PFSK-1 (cell line): ENCODE measurements at regions not wholly inside any gene's neighbourhood (a gene's known extent, or its start where the extent isn't known, plus 50 kb on each side); places are given as distances from the start of the nearest gene placed in this dataset.

Experiments
- POLR2AphosphoS5 ChIP-seq: IDR thresholded peaks from 2 replicates; pipeline ENCODE4 v1.6.1; 2012; ENCODE audit warnings: low read depth, mild to moderate bottlenecking, control low read depth, low read length, moderate library complexity
- TAF1 ChIP-seq: IDR thresholded peaks from 2 replicates; pipeline ENCODE4 v1.6.1; 2012; ENCODE audit warnings: low read length, control low read depth, borderline replicate concordance; ENCODE audit not compliant: insufficient read depth

DNA sequence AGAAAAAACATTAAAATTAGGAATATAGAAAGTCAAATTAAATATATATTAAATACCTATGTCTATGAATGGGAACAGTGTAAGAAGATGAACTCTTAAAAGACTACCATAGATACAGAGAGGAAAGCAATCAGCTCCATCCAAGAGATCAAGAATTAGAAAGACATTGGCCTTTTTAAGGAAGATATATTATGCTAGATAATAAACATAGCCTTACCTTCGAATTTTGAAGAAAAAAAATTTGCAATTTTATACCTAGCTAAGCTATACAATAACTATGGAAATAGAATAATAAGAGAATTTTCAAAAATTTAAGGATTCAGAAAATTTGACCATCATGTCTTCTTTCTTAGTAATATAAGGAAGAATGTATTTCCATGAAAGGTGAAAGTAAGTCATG lies 74.7 kb upstream of the MYT1L start:
- TF ChIP-seq TAF1, result no peak
- no peak for TF ChIP-seq POLR2AphosphoS5
